KMS-11 (cell line): ENCODE measurements at regions not wholly inside any gene's neighbourhood (a gene's known extent, or its start where the extent isn't known, plus 50 kb on each side); places are given as distances from the start of the nearest gene placed in this dataset.
"Not testable (repeated sequence)": the region's sequence is repeated elsewhere in the genome, so short reads cannot be mapped to it uniquely, and the experiment has no call there.

Source experiments
- H2AFZ ChIP-seq: fragments of 200-600 bp; sonication (generic); 2 replicates; pipeline ENCODE4 v1.6.1; 2016; ENCODE audit warnings: antibody characterized with exemption, mixed run types, low read depth
- H3K27ac ChIP-seq: fragments of 200-600 bp; sonication (generic); 2 replicates; pipeline ENCODE4 v1.6.1; 2016; ENCODE audit warnings: mild to moderate bottlenecking, mixed run types
- H3K27me3 ChIP-seq: fragments of 200-600 bp; sonication (generic); 2 replicates; pipeline ENCODE4 v1.6.1; 2017; ENCODE audit warnings: mild to moderate bottlenecking, low read depth, mixed run types, moderate library complexity; ENCODE audit not compliant: insufficient read depth
- H3K36me3 ChIP-seq: fragments of 200-600 bp; sonication (generic); 2 replicates; pipeline ENCODE4 v1.6.1; 2017; ENCODE audit warnings: mild to moderate bottlenecking, mixed run types; ENCODE audit not compliant: insufficient read depth
- H3K4me1 ChIP-seq: fragments of 200-600 bp; sonication (generic); 2 replicates; pipeline ENCODE4 v1.6.1; 2016; ENCODE audit warnings: mild to moderate bottlenecking, low read depth, mixed run types; ENCODE audit not compliant: poor library complexity, severe bottlenecking
- H3K4me2 ChIP-seq: fragments of 200-600 bp; sonication (generic); 2 replicates; pipeline ENCODE4 v1.7.0; 2016; ENCODE audit warnings: mild to moderate bottlenecking, mixed run types
- H3K4me3 ChIP-seq: fragments of 200-600 bp; sonication (generic); IDR thresholded peaks from 2 replicates; pipeline ENCODE4 v1.6.1; 2017; ENCODE audit warnings: low read depth, low read length, mixed read lengths; ENCODE audit not compliant: insufficient read depth
- H3K79me2 ChIP-seq: fragments of 200-600 bp; sonication (generic); 2 replicates; pipeline ENCODE4 v1.6.1; 2016; ENCODE audit warnings: low read depth, mixed run types; ENCODE audit not compliant: insufficient read depth
- H3K9ac ChIP-seq: fragments of 200-600 bp; sonication (generic); 2 replicates; pipeline ENCODE4 v1.6.1; 2016; ENCODE audit warnings: mild to moderate bottlenecking, mixed run types
- H4K20me1 ChIP-seq: fragments of 200-600 bp; sonication (generic); 2 replicates; pipeline ENCODE4 v1.6.1; 2016; ENCODE audit warnings: mild to moderate bottlenecking, mixed run types; ENCODE audit not compliant: insufficient read depth
- TF ChIP-seq, protein P1 (sequence below): fragments of 200-600 bp; sonication (generic); conservative IDR thresholded peaks from 2 replicates; pipeline ENCODE4 v1.6.1; 2017; ENCODE audit warnings: low read depth, mild to moderate bottlenecking, antibody characterized with exemption, low read length, moderate library complexity, mixed read lengths

DNA sequence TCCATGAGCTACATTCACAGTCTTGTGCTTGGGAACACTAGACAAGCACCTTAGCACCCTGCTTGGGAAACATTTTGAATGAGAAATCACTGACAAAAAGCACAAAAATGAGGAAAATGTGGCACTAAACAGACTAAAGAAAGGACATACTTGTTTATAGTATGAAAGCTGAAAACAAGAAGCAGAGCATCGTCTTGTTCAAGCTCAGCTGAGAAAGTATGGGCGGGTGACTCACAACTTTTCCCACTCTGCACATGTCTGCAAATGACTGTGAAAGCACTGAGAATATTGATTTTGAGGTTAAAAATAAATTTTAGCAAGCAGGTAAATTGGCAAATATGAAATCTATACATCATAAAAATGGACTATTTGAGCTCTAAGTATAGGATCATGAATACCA lies 725.3 kb downstream of the COL12A1 start:
- Histone ChIP-seq H3K9ac (no peak overlapping the region), H3K27ac (no peak overlapping the region)

DNA sequence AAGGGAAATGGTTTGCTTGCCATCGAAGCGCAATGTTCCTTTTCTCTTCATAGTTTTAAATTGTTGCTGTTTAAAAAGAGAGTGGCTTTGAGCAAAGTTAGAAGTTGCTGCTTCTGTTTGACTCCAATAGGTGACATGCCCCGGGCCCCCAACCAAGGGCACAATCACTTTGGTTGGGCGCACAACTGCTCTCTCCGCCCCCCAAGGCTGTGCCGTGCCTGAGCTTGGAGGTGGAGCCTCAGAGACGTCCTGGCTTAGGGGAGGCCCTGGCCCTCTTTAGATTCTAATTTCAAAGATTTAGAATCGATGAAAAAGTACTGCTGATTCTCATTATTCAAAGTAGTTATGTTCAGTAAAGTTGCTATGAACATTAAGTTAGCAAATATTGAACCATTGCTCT lies 725.9 kb downstream of the COL12A1 start:
- Histone ChIP-seq H3K27me3 (no peaks in the 10 kb centered on the region), H3K9ac (no peak overlapping the region), H3K4me3 (no peak overlapping the region), H2AFZ (no peak overlapping the region), H3K27ac (no peak overlapping the region), H3K4me1 (no peaks in the 10 kb centered on the region), H4K20me1 (no peaks in the 10 kb centered on the region), H3K36me3 (no peaks in the 10 kb centered on the region), H3K4me2 (no peak overlapping the region), H3K79me2 (no peaks in the 10 kb centered on the region)
- TF ChIP-seq, protein P1, sequence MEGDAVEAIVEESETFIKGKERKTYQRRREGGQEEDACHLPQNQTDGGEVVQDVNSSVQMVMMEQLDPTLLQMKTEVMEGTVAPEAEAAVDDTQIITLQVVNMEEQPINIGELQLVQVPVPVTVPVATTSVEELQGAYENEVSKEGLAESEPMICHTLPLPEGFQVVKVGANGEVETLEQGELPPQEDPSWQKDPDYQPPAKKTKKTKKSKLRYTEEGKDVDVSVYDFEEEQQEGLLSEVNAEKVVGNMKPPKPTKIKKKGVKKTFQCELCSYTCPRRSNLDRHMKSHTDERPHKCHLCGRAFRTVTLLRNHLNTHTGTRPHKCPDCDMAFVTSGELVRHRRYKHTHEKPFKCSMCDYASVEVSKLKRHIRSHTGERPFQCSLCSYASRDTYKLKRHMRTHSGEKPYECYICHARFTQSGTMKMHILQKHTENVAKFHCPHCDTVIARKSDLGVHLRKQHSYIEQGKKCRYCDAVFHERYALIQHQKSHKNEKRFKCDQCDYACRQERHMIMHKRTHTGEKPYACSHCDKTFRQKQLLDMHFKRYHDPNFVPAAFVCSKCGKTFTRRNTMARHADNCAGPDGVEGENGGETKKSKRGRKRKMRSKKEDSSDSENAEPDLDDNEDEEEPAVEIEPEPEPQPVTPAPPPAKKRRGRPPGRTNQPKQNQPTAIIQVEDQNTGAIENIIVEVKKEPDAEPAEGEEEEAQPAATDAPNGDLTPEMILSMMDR: no peak

More for the DNA sequence above, 725.3 kb downstream of the COL12A1 start:
- Histone ChIP-seq H3K27me3 (no peaks in the 10 kb centered on the region), H2AFZ (no peak overlapping the region), H3K4me2 (no peak overlapping the region), H3K36me3 (no peaks in the 10 kb centered on the region), H3K4me1 (no peaks in the 10 kb centered on the region), H3K4me3 (no peak overlapping the region), H4K20me1 (no peaks in the 10 kb centered on the region), H3K79me2 (no peaks in the 10 kb centered on the region)
- TF ChIP-seq, protein P1: no peak

DNA sequence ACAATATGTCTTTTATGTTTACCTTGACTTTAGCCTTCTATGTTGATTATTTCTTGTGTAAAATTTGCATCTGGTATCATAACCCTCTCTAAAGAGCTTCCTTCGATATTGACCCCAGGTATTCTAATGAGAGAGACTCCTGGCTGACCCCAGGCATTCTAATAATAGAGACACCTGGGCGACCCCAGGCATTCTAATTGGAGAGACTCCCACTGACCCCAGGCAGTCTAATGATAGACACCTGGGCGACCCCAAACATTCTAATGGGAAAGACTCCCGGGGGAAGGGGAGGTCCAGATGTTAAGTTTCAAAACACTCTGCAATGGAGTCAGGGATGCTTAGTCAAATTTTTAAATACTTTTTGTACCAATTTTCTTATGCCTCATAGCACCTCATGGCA lies 726.4 kb downstream of the COL12A1 start:
- Histone ChIP-seq H2AFZ (no peak overlapping the region), H3K4me2 (no peak overlapping the region), H4K20me1 (no peaks in the 10 kb centered on the region), H3K27ac (no peak overlapping the region), H3K9ac (no peak overlapping the region), H3K79me2 (no peaks in the 10 kb centered on the region), H3K27me3 (no peaks in the 10 kb centered on the region), H3K36me3 (no peaks in the 10 kb centered on the region), H3K4me1 (no peaks in the 10 kb centered on the region), H3K4me3 (no peak overlapping the region)
- TF ChIP-seq, protein P1: no peak

DNA sequence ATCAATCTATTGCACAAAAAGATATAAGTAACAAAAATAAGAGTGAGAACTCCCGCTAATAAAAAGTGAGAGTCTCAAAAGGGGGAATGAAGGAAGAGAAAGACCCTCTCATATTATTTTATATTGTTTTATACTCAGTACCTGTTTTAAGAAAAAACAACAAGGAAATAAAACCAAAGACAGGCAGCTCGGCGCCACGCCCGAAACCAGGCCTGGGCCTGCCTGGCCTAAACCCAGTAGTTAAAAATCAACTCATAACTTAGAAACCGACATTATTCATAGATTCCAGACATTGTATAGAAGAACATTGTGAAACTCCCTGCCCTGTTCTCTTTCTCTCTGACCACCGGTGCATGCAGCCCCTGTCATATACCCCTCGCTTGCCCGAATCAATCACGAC lies 731.8 kb downstream of the COL12A1 start:
- not testable (repeated sequence) for H3K9ac ChIP-seq, H3K27me3 ChIP-seq, H3K4me1 ChIP-seq, H3K4me3 ChIP-seq, H4K20me1 ChIP-seq, H3K27ac ChIP-seq, H3K36me3 ChIP-seq, H3K4me2 ChIP-seq, H2AFZ ChIP-seq, H3K79me2 ChIP-seq

DNA sequence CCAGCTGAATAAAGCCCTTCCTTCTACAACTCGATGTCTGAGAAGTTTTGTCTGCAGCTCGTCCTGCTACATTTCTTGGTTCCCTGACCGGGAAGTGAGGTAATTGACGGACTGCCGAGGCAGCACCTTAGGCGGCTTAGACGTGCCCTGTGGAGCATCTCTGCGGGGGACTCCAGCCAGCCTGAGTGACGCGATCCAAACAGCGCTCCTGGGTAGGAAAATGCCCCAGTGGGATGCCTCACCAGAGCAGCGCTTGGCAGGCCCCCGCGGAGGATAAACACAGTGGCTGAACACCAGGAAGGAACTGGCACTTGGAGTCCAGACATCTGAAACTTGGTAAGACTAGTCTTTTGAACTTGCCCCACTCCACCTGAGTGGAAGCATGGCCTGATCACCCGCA lies 737.3 kb downstream of the COL12A1 start:
- H3K4me2 ChIP-seq, H4K20me1 ChIP-seq, H3K36me3 ChIP-seq, H3K4me3 ChIP-seq, H3K27ac ChIP-seq, H3K9ac ChIP-seq, H3K4me1 ChIP-seq, H2AFZ ChIP-seq, H3K79me2 ChIP-seq, H3K27me3 ChIP-seq: not testable (repeated sequence)
